Amniotic epithelial cell (primary cell): ENCODE measurements at regions not wholly inside any gene's neighbourhood (a gene's known extent, or its start where the extent isn't known, plus 50 kb on each side); places are given as distances from the start of the nearest gene placed in this dataset.

Experiments used
- DNase-seq: peaks from one replicate; pipeline ENCODE4 v3.0.0-alpha.2; 2010; ENCODE audit warnings: low read depth

GRCh38 chr1:234718496-234719453 lies 108.8 kb upstream of the IRF2BP2 start:
- DNase-seq: no peak

GRCh38 chr1:234716908-234717375 lies 107.0 kb upstream of the IRF2BP2 start:
- no peak for DNase-seq

DNA sequence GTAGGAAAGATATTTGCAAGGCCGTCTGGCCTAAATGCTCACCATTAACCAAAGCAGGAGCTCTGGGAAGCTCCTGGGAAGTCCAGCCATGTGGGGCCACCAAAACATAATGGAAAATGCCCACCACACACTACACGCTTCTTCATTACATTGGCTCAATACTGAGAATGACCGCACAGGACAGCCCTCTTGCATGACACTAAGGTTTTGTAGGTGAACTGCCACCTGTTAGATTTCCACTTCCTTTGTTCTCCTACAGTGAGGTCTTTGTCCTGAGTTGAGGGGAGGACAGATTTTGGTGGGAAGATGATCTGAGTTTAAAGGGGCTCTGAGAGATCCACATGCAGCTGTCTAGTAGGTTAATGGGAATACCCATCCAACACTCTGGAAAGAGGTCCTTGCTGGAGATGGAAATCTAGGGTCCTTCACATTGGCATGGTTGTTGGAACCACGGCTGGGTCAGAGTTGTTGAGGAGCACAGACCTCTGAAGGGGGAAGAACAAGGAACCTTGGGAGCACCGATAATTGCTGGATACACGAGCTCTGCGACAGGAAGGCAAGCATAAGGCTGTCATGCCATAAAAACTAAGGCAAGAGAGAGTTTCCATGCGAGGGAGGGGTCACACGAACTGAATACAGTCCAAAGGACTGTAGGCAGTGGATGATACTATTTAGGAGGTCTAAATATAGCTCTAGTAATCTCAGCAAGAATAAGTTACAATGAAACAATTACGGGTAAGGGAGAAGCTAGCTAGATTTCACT lies 105.5 kb upstream of the IRF2BP2 start:
- DNase-seq: no peak

- no peak for DNase-seq
Observed at GRCh38 chr1:234713859-234714258, 103.9 kb upstream of the IRF2BP2 start.

DNA sequence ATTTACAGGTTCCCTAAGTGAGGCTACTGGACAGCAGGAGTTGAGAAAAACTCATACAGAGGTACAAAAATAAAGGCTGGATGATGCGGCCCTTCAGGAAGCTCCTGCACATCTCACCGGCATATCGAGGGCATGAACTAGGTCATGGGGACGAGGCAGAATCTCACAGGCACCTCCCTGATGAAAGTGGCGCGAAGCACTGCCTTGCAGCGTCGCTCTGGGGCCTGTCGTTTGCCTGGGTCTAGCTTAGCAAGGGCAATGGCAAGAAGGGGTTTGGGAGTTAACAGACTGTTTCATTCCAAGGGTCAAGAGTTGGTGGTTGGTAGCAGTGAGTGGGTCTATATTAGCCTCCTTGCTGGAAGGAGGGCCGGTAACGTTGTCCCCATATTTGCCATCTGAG lies 103.5 kb upstream of the IRF2BP2 start:
- no peak for DNase-seq

GRCh38 chr1:234712891-234713305 lies 102.9 kb upstream of the IRF2BP2 start:
- no peak for DNase-seq

- DNase-seq: peak; percentile 41
Observed at GRCh38 chr1:234710936-234711724, 101.2 kb upstream of the IRF2BP2 start.

DNA sequence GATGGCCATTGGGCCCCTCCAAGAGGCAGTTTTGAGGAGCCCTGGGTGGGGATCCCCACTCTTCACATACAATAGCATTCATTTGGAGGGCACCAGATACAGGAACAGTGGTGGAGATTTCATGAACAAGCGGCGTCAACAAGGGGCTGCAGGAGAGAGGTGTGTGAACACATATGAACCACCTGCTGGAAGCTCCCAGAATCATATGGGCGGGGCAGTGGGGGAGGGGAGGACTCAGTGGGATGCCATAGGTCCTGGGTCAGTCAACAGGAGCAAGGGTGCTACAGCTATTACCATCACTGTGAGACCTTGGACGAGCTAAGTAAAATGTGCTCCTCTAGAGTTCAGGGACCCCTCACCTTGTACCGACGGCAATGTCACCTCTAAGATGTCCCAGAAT lies 100.4 kb upstream of the IRF2BP2 start:
- no peak for DNase-seq

GRCh38 chr1:234709473-234710228 lies 99.7 kb upstream of the IRF2BP2 start:
- DNase-seq: no peak

DNA sequence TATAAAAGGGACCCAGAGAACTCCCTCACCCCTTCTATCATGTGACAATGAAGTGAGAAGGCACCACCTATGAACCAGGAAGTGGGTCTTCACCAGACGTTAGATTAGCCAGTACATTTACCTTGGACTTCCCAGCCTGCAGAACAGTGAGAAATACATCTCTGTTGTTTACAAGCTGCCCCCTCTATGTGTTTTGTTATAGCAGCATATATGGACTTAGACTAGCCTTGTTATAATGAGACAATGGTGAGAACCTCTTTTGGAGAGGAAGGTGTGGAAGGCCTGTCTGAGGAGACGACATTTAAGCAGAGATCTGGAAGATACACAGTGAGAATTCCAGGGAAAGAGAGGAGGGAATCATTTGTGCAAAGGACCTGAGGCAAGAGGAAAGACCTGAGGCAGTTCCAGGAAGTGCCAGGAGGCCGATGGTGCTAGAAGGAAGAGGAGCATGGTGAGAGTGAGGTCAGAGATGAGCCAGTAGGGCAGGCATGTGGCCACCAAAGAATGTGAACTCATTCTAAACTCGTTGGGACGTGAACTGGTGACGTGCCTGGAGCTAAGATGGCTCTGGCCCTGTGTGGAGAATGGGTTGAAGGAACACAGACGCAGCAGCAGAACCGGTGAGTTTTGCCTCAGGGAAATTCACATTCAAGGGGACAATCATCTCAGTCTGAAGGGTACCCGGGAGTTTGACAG lies 98.9 kb upstream of the IRF2BP2 start:
- DNase-seq: no peak

DNA sequence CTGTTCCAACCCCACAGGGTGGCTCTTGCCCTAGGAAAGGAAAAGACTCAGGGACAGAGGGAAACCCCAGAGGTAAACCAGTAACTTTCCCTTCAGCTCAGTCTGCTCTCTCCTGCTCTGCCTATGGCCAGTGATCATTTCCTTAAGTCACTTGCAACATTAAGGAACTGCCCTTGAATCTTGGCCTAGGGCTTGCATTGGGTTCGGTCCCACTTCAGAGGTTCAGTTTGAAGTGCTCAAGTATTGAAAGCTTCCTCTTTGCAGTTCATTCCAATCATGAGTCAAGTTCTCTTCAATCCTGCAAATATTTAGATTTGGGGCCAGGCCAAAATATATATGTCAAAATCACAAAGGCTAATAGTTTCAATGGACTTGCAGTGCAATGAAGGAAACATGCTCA lies 97.7 kb upstream of the IRF2BP2 start:
- DNase-seq: no peak

DNA sequence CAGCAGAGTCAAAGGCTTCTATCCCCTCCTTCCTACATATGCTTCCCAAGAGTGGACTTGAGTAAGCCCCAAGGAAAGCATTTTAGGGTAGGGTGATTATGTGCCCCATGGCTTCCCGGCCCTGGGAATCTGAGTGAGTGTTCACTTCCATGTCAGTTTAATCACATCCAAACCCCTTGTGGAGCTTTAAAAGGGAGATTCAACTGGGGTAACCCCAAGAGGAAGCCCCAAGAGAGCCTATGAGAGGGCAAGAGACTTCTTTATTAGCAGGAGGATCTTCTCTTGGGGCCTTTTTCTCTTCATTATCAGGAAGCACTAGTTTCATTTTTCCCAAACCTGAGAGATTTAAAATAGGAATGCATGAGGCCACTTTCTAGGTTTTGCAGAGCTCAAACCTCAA lies 97.0 kb upstream of the IRF2BP2 start:
- DNase-seq: no peak

- DNase-seq: no peak
Observed at GRCh38 chr1:234706199-234706598, 96.2 kb upstream of the IRF2BP2 start.

GRCh38 chr1:234705615-234706014 lies 95.6 kb upstream of the IRF2BP2 start:
- no peak for DNase-seq

GRCh38 chr1:234704106-234704887 lies 94.3 kb upstream of the IRF2BP2 start:
- no peak for DNase-seq

DNA sequence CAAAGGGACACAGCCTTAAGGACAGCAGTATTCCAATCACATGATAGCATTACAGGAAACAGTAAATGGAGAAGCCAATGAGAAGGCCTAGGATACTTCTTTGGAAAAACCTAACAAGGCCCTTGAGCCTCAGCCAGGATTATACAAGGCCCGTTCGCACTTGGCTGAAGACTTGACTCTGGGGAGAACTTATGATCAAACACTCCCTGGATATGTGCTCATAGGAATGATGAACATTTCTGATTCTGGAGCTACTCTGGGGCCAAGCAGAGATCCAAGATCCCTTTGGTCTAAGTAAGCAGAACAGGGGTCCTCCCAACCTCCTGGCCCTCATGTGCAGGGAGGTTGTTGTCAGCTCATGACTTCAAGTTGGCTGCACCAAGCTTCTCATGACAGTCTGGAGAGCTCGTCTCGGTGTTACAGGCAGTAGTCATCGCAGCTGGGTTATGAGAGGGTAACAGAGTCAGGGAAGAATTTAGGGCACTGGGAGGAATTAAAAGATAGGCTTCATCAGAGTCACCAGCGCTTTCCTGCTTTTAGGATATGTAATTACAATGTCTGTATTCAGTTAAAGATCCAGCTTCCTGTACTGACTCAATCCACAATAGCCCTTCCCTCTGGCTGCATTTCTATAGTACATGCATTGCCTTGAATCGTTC lies 92.5 kb upstream of the IRF2BP2 start:
- DNase-seq: no peak

- DNase-seq: no peak
Observed at GRCh38 chr1:234701737-234702341, 91.9 kb upstream of the IRF2BP2 start.

DNA sequence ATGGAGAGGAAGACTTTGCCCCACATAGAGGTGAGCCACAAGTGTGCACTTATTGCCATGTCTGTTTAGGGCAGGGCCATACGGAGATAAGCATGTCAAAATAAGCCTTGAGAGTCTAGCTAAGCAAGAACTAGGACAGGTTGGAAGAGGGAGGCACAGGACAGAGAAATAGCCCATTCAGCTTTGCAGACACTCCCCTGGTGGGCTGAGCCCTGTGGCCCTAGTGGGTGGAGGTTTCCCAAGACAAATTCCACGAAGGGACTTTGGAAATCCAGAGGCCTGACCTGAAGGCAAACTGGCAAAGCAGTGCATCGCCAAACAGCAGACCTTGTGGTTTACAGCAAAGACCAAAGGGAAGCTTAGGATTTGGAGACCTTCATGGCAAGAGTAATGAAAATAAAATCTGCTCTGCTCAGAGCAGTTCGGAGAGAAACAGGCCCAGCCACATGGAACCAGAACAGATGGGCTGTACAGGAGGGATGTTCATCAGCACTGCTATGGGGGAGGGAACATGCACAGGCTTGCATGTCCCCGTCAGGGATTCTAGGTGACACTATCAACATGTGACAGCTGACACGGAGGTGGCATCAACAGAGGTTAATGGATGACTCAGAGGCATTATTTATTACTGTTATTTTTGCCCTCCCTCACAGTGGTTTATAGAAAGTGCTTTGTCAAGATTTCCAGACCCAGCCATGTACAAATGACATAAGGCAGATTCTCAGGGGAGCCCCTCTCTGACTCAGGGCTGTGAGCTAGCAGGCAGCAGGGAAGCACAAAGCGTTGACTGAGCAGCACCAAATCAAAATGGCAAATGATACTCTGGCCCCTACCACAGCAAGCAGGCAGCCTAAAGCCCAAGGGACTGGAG lies 90.1 kb upstream of the IRF2BP2 start:
- DNase-seq: peak; percentile 83
